ENCODE measurements at regions not wholly inside any gene's neighbourhood (a gene's known extent, or its start where the extent isn't known, plus 50 kb on each side); places are given as distances from the start of the nearest gene placed in this dataset.

- no peak for DNase-seq (ENCODE audit: low read depth)
- H3K4me3 ChIP-seq (ENCODE audit: low read length): no peak overlapping the region
- TF ChIP-seq CTCF (conservative IDR thresholded peaks at IDR 0.05; ENCODE audit: low read length): no peak
Measured at GRCh38 chr3:67897351-67898336, 243.2 kb upstream of the SUCLG2 start.

- no peak for DNase-seq (ENCODE audit: low read depth)
- TF ChIP-seq CTCF (conservative IDR thresholded peaks at IDR 0.05; ENCODE audit: low read length): no peak
- H3K4me3 ChIP-seq (ENCODE audit: low read length): no peak overlapping the region
Measured at GRCh38 chr3:67896130-67896529, 241.7 kb upstream of the SUCLG2 start.

- TF ChIP-seq CTCF (conservative IDR thresholded peaks at IDR 0.05; ENCODE audit: low read length): no peak
- H3K4me3 ChIP-seq (ENCODE audit: low read length): no peak overlapping the region
- no peak for DNase-seq (ENCODE audit: low read depth)
Measured at GRCh38 chr3:67894510-67894909, 240.1 kb upstream of the SUCLG2 start.

GRCh38 chr3:67884345-67884744 is 229.9 kb upstream of the SUCLG2 start:
- no peak for DNase-seq (ENCODE audit: low read depth)
- H3K4me3 ChIP-seq (ENCODE audit: low read length): no peak overlapping the region

GRCh38 chr3:67883766-67884165 is 229.4 kb upstream of the SUCLG2 start:
- TF ChIP-seq CTCF (conservative IDR thresholded peaks at IDR 0.05; ENCODE audit: low read length): no peak
- DNase-seq (ENCODE audit: low read depth): no peak
- no peak overlapping the region for H3K4me3 ChIP-seq (ENCODE audit: low read length)

More at GRCh38 chr3:67884345-67884744, 229.9 kb upstream of the SUCLG2 start:
- TF ChIP-seq CTCF (conservative IDR thresholded peaks at IDR 0.05; ENCODE audit: low read length): no peak

GRCh38 chr3:67882981-67883380 is 228.6 kb upstream of the SUCLG2 start:
- no peak for DNase-seq (ENCODE audit: low read depth)
- H3K4me3 ChIP-seq (ENCODE audit: low read length): no peak overlapping the region
- TF ChIP-seq CTCF (conservative IDR thresholded peaks at IDR 0.05; ENCODE audit: low read length): no peak

GRCh38 chr3:67876261-67876660 is 221.8 kb upstream of the SUCLG2 start:
- TF ChIP-seq CTCF (conservative IDR thresholded peaks at IDR 0.05; ENCODE audit: low read length): no peak
- DNase-seq (ENCODE audit: low read depth): no peak
- no peak overlapping the region for H3K4me3 ChIP-seq (ENCODE audit: low read length)
